Effector memory CD8-positive, alpha-beta T cell (primary cell): ENCODE measurements at regions not wholly inside any gene's neighbourhood (a gene's known extent, or its start where the extent isn't known, plus 50 kb on each side); places are given as distances from the start of the nearest gene placed in this dataset.
A peak's percentile ranks its signal among the peaks of the same experiment; 100 is the strongest.
"Not testable (repeated sequence)": the region's sequence is repeated elsewhere in the genome, so short reads cannot be mapped to it uniquely, and the experiment has no call there.

Source experiments
- ATAC-seq: fragments of 150-1000 bp; cut with Tn5 transposase; replicated peaks from 2 replicates; pipeline ENCODE4 v1.10.0; 2021; ENCODE audit warnings: mild to moderate bottlenecking, moderate library complexity
- DNase-seq, 3 experiments: peaks; one replicate each; pipeline ENCODE4 v3.0.0; 2021
- H3K27ac Mint-ChIP-seq, 2 donors: one replicate each; pipeline ENCODE4 v1.8.0; 2022; ENCODE audit warnings: mild to moderate bottlenecking in 2 of 2, mixed read lengths in 2 of 2, moderate library complexity in 2 of 2
- H3K27me3 Mint-ChIP-seq, 2 donors: one replicate each; pipeline ENCODE4 v1.8.0; 2022; ENCODE audit warnings: mixed read lengths in 2 of 2
- H3K36me3 Mint-ChIP-seq: one replicate; pipeline ENCODE4 v1.8.0; 2022; ENCODE audit warnings: mild to moderate bottlenecking, moderate library complexity, mixed read lengths; ENCODE audit not compliant: insufficient read depth
- H3K4me1 Mint-ChIP-seq, 2 donors: one replicate each; pipeline ENCODE4 v1.8.0; 2022; ENCODE audit warnings: low read depth in 2 of 2, mixed read lengths in 2 of 2
- H3K4me3 Mint-ChIP-seq, 2 donors: one replicate each; pipeline ENCODE4 v1.8.0; 2022; ENCODE audit warnings: mild to moderate bottlenecking in 2 of 2, mixed read lengths in 2 of 2, moderate library complexity in 2 of 2
- H3K9me3 Mint-ChIP-seq, 2 donors: one replicate each; pipeline ENCODE4 v1.8.0; 2022; ENCODE audit warnings: mixed read lengths in 2 of 2

DNA sequence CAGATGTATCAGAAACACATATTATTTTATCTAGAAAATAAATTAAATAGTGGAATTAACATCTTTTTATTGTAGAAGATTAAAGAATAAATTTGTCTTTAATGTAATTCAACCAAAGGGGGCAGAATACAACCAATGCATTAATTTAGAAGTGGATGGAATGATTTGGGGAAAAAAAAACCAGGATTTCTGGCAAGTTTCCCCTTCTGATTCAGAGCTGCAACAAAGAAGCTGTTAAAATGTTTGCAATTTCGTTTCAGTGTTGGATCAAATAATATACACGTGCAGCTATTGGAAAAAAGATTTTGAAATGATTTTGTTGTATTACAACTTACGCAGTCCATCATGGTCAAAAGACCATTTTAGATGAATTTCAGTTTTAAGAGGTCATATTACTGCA, 71.6 kb upstream of the ZNF280D start:
- no peak for ATAC-seq

DNA sequence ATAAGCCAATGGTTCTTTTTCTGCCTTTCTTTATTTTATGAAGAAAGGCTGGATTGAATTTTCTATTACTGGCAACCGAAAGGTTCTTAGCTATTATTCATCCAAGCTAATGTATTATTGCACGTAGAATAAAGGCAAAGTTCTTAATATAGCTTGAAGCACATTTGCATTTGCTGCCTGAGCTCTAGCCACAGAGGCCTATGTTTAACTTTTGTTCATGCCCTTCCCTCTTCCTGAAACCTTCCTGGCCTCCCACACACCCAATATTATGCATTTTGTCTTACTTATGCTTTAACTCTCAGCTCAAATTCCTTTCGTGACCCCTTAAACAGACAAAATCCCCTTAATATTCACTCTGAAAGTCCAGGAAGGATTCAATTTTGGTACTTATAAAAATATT, 71.0 kb upstream of the ZNF280D start:
- ATAC-seq = no peak
- no peak overlapping the region for H3K27ac Mint-ChIP-seq
- H3K27me3 Mint-ChIP-seq = peaks cover 0 to 20% of the 10 kb centered on the region in 2 donors
- peaks cover 0 to 2% of the 10 kb centered on the region in 2 donors for H3K9me3 Mint-ChIP-seq
- DNase-seq = no peak
- peaks cover 2 to 4% of the 10 kb centered on the region in 2 donors for H3K4me1 Mint-ChIP-seq
- H3K4me3 Mint-ChIP-seq = no peak overlapping the region
- no peaks in the 10 kb centered on the region for H3K36me3 Mint-ChIP-seq

More for the DNA sequence above, 71.6 kb upstream of the ZNF280D start:
- DNase-seq = no peak
- Mint-ChIP-seq H3K4me3 (no peak overlapping the region), H3K9me3 (peaks cover 0 to 2% of the 10 kb centered on the region in 2 donors), H3K4me1 (peaks cover 2 to 4% of the 10 kb centered on the region in 2 donors), H3K36me3 (no peaks in the 10 kb centered on the region), H3K27me3 (peaks cover 0 to 20% of the 10 kb centered on the region in 2 donors), H3K27ac (no peak overlapping the region)

DNA sequence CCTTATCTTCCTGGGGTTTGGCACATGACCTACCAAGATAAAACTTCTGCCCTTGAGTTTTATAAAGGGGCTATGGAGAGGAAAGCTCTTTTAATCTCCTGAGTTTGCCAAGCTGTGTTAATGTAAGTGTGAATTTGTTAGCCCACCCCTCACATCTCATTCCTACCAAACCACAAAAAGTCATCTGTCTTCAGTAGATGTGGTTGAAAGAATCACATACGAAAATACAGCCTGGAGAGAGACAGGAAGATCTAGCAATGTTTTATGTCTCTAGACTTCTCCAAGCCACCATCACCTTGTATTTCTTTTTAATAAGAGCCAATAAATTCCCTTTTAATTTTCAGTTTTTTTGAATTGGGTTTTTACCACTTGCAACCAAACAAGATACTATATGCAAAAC, 68.9 kb upstream of the ZNF280D start:
- Mint-ChIP-seq H3K4me3 (no peak overlapping the region), H3K4me1 (peaks cover 2 to 4% of the 10 kb centered on the region in 2 donors), H3K27me3 (peaks cover 0 to 16% of the 10 kb centered on the region in 2 donors), H3K9me3 (no peaks in the 10 kb centered on the region), H3K36me3 (no peaks in the 10 kb centered on the region), H3K27ac (no peak overlapping the region)
- ATAC-seq (no peak), DNase-seq (no peak)

DNA sequence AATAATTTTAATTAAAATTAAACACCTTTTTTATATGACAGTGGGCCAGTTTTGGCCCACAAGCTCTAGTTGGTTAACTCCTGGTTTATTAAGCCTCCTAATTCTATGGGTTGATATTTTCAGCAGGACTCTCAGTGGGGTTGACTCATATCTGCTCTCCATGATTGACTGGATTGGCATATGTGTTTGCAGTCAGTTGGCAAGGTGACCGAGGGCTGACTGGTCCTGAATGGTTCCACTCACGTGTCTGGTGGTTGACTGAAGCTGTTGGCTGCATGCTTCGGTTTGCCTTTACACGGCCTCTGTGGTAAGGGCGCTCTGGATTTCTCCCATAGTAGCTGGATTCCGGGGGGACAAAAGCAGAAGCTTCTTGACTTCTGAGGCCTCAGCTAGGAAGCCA, 65.3 kb upstream of the ZNF280D start:
- Mint-ChIP-seq H3K27me3 (peaks cover 0 to 16% of the 10 kb centered on the region in 2 donors), H3K27ac (no peak overlapping the region), H3K4me1 (no peaks in the 10 kb centered on the region), H3K4me3 (no peak overlapping the region), H3K9me3 (no peaks in the 10 kb centered on the region), H3K36me3 (no peaks in the 10 kb centered on the region)
- no peak for ATAC-seq
- DNase-seq = no peak

DNA sequence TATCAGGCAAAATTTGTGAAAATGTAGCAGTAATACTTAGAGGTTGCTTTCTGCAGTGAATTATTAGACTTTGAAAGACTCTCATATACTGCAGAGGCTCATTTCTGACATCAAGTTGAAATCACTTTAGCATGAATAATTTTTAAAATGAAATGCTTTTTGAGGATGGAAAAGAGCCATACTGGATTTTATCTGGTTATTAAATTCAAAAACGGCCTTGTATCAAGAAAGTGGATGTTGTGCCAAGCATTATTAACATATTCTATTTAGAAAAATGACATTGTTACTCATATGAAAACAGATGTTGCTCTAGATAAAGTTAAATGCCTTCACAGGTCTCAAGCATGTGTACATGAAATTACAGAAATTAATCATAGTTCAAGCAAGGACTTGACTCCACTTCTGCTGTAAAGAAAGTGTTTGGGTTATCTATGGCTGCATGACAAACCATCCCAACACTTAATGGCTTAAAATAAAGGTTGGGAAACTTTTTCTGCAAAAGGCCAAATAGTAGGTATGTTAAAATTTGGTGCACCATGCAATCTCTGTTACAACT, 64.5 kb upstream of the ZNF280D start:
- H3K4me3 Mint-ChIP-seq = no peak overlapping the region
- no peaks in the 10 kb centered on the region for H3K36me3 Mint-ChIP-seq
- H3K27ac Mint-ChIP-seq = no peak overlapping the region
- ATAC-seq (no peak), DNase-seq (no peak)
- H3K4me1 Mint-ChIP-seq = no peaks in the 10 kb centered on the region
- peaks cover 0 to 14% of the 10 kb centered on the region in 2 donors for H3K27me3 Mint-ChIP-seq
- peaks cover 0 to 6% of the 10 kb centered on the region in 2 donors for H3K9me3 Mint-ChIP-seq

DNA sequence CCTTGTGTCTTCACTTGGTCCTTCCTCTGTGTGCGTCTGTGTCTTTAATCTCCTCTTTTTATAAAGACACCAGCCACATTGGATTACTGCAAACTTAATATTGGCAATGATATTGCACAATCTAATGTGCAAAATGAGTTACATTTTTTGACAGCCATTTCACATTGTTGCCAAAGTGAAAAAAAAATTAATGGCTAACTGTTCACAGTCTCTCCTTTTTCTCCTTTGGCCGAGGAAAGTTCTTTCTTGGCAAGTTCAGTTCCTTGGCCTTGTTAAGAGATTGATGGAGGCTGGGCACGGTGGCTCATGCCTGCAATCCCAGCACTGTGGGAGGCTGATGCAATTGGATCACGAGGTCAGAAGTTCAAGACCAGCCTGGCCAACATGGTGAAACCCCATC, 62.2 kb upstream of the ZNF280D start:
- no peak overlapping the region for H3K27ac Mint-ChIP-seq
- no peak overlapping the region for H3K4me3 Mint-ChIP-seq
- ATAC-seq (no peak), DNase-seq (no peak)
- H3K36me3 Mint-ChIP-seq = no peaks in the 10 kb centered on the region
- H3K9me3 Mint-ChIP-seq = peaks cover 0 to 8% of the 10 kb centered on the region in 2 donors
- no peaks in the 10 kb centered on the region for H3K4me1 Mint-ChIP-seq
- no peaks in the 10 kb centered on the region for H3K27me3 Mint-ChIP-seq

DNA sequence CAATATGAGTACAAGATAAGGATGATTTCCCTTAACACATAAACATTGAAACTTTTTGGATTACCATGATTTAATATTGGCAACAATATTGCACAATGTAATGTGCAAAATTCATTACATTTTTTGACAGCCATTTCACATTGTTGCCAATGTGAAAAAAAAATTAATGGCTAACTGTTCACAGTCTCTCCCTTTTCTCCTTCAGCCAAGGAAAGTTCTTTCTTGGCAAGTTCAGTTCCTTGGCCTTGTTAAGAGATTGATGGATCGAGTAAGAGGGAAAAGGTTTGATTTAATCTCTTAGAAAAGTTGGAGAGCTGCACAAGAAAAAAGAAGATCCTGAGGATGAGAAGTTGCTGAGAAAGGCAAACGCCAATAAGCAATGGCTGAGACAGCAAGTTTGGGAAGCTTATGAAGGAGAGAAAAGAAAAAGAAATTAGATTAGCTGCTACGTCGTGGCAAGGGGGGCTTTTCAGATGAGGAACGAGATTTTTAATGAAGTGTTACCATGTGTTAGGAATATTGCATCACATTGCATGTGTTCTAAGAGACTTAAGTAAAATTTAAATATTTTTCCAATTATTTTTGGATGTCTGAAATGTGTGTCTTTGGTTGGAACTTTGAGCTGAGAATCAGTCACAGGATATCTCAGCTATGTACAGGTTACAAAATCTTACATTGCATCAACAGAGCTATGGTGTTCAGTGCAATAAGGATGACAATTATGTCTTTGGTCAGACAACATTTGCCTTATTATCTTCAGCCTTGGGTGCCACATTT, 61.4 kb upstream of the ZNF280D start:
- Mint-ChIP-seq H3K27ac (no peak overlapping the region), H3K36me3 (no peaks in the 10 kb centered on the region), H3K4me3 (no peak overlapping the region), H3K27me3 (no peaks in the 10 kb centered on the region), H3K9me3 (peaks cover 0 to 8% of the 10 kb centered on the region in 2 donors), H3K4me1 (no peaks in the 10 kb centered on the region)
- DNase-seq = no peak
- no peak for ATAC-seq

DNA sequence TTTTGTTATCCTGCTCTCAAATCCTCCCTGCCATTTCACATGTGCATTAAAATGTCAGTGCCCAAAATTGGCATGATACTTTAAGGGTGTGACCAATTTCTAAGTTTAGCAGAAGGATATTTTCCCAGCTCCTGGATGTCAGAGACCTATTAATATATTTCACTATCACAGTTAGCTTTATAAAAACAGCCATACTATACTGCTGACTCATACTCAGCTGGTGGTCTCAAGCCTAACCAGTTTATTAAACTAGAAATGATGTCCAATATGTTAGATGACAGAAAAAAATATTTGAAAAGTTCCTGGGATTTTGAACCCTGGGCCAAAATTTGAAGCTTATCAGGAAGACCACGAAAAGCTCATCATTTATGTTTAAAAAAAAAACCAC, 60.9 kb upstream of the ZNF280D start:
- no peaks in the 10 kb centered on the region for H3K4me1 Mint-ChIP-seq
- H3K4me3 Mint-ChIP-seq = no peak overlapping the region
- DNase-seq (no peak), ATAC-seq (no peak)
- H3K27me3 Mint-ChIP-seq = no peaks in the 10 kb centered on the region
- no peaks in the 10 kb centered on the region for H3K36me3 Mint-ChIP-seq
- H3K27ac Mint-ChIP-seq = no peak overlapping the region
- peaks cover 0 to 8% of the 10 kb centered on the region in 2 donors for H3K9me3 Mint-ChIP-seq

DNA sequence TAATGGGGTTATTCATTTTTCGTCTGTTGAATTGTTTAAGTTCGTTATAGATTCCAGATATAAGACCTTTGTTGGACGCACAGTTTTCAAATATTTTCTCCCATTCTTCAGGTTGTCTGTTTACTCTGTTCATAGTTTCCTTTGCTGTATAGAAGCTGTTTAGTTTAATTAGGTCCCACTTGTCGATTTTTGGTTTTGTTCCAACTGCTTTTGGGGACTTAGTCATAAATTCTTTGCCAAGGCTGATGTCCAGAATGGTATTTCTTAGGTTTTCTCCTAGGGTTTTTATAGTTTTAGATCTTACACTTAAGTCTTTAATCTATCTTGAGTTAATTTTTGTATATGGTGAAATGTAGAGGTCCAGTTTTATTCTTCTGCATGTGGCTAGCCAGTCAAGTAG, 58.9 kb upstream of the ZNF280D start:
- Mint-ChIP-seq H3K9me3 (peaks cover 0 to 8% of the 10 kb centered on the region in 2 donors), H3K27ac (no peak overlapping the region), H3K4me3 (no peak overlapping the region), H3K36me3 (no peaks in the 10 kb centered on the region), H3K4me1 (no peaks in the 10 kb centered on the region), H3K27me3 (no peaks in the 10 kb centered on the region)
- ATAC-seq (no peak), DNase-seq (no peak)

DNA sequence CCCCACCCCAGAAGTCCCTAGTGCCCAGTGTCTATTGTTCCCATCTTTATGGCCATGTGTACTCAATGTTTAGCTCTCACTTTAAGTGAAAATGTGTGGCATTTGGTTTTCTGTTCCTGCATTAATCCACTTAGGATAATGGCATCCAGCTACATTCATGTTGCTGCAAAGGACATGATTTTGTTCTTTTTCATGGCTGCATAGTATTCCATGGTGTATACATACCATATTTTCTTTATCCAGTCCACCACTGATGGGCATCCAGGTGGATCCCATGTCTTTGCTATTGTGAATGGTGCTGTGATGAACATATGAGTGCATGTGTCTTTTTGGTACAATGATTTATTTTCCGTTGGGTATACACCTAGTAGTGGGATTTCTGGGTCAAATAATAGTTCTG, 58.2 kb upstream of the ZNF280D start:
- H3K9me3 Mint-ChIP-seq, H3K27me3 Mint-ChIP-seq, H3K4me1 Mint-ChIP-seq, DNase-seq, H3K4me3 Mint-ChIP-seq, H3K36me3 Mint-ChIP-seq, H3K27ac Mint-ChIP-seq, ATAC-seq: not testable (repeated sequence)

DNA sequence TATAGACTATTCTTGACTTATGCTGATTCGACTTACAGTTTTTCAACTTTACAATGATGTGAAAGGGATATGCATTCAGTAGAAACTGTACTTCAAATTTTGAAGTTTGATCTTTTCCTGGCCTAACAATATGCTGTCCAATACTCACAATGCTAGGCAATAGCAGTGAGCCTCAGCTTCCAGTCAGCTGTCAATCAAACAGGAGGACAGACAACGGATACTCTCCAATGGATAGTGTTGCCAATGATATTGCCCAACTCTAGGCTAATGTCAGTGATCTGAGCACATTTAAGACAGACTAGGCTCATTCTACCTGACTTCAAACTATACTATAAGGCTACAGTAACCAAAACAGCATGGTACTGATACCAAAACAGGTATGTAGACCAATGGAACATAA, 55.0 kb upstream of the ZNF280D start:
- H3K4me1 Mint-ChIP-seq = peaks cover 6 to 7% of the 10 kb centered on the region in 2 donors
- H3K27ac Mint-ChIP-seq = no peak overlapping the region
- no peaks in the 10 kb centered on the region for H3K27me3 Mint-ChIP-seq
- ATAC-seq = no peak
- peaks cover 0 to 7% of the 10 kb centered on the region in 2 donors for H3K9me3 Mint-ChIP-seq
- no peak overlapping the region for H3K4me3 Mint-ChIP-seq
- no peaks in the 10 kb centered on the region for H3K36me3 Mint-ChIP-seq
- DNase-seq = no peak

DNA sequence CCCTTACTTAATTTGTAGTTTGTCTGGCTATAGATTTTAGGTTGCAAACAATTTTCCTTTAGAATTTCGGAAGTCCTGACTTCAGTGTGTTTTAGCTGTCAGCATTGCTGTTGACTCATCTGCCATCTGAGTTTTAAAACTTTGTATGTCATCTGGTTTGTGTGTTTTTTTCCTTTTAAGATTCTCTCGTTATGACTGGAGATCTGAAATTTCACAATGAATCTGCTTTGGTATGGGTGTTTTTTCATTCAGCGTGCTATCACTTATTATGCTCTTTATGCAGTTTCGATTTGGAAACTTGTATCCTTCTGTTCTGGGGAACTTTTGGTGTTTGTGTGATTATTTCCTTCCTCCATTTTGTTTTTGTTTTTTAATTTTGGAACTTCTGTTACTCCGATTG, 53.7 kb upstream of the ZNF280D start:
- ATAC-seq (no peak), DNase-seq (no peak)
- H3K4me3 Mint-ChIP-seq = peak overlapping the region in 1 of 2 donors; percentile 3
- peaks cover 0 to 1% of the 10 kb centered on the region in 2 donors for H3K9me3 Mint-ChIP-seq
- peak overlapping the region in 1 of 2 donors; percentile 24 for H3K27ac Mint-ChIP-seq
- no peaks in the 10 kb centered on the region for H3K27me3 Mint-ChIP-seq
- H3K36me3 Mint-ChIP-seq = no peaks in the 10 kb centered on the region
- H3K4me1 Mint-ChIP-seq = peaks cover 6 to 7% of the 10 kb centered on the region in 2 donors

DNA sequence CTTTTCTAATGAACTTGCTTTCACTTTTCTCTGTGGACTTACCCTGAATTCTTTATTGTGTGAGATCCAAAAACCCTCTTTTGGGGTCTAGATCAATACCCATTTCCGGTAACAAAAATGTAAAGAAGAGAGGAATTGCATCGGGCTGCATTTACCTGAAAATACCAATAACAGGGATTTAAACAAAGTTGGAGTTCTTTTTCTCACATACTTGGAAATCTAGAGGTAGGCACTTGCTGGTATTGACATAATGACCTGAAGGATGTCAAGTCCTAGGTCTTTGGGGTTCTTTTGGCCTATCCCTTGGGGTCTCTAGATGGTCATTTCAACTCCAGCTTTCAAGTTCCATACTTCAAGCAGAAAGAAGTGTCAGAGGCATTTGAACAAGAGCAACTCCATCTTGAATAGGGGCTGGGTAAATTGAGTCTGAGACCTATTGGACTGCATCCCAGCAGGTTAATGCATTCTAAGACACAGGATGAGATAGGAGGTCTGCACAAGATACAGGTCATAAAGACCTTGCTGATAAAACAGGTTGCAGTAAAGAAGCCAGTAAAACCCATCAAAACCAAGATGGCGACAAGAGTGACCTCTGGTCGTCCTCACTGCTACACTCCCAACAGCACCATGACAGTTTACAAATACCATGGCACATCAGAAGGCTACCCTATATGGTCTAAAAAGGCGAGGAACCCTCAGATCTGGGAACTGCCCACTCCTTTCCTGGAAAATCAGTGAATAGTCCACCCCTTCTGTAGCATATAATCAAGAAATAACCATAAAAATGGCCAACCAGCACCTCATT, 50.8 kb upstream of the ZNF280D start:
- DNase-seq (no peak), ATAC-seq (no peak)
- peaks cover 11 to 15% of the 10 kb centered on the region in 2 donors for H3K4me1 Mint-ChIP-seq
- peaks cover 0 to 1% of the 10 kb centered on the region in 2 donors for H3K9me3 Mint-ChIP-seq
- H3K27me3 Mint-ChIP-seq = no peaks in the 10 kb centered on the region
- no peaks in the 10 kb centered on the region for H3K36me3 Mint-ChIP-seq
- no peak overlapping the region for H3K27ac Mint-ChIP-seq
- no peak overlapping the region for H3K4me3 Mint-ChIP-seq
